HFF-Myc (cell line): ENCODE measurements at regions not wholly inside any gene's neighbourhood (a gene's known extent, or its start where the extent isn't known, plus 50 kb on each side); places are given as distances from the start of the nearest gene placed in this dataset.
"Not testable (repeated sequence)": the region's sequence is repeated elsewhere in the genome, so short reads cannot be mapped to it uniquely, and the experiment has no call there.

Experiments used
- DNase-seq: peaks from one replicate; pipeline ENCODE4 v3.0.0-alpha.2; 2011; ENCODE audit warnings: low read depth; ENCODE audit errors: extremely low read depth
- H3K4me3 ChIP-seq: replicated peaks from 2 replicates; pipeline ENCODE4 v1.5.1; 2011; ENCODE audit warnings: low read depth, mild to moderate bottlenecking, control low read depth, low read length
- TF ChIP-seq, protein P1 (sequence below): IDR thresholded peaks from 2 replicates; pipeline ENCODE4 v1.5.1; 2012; ENCODE audit warnings: mild to moderate bottlenecking, low read depth, low read length, control low read depth; ENCODE audit errors: missing control alignments

- DNase-seq = no peak
- TF ChIP-seq, protein P1, sequence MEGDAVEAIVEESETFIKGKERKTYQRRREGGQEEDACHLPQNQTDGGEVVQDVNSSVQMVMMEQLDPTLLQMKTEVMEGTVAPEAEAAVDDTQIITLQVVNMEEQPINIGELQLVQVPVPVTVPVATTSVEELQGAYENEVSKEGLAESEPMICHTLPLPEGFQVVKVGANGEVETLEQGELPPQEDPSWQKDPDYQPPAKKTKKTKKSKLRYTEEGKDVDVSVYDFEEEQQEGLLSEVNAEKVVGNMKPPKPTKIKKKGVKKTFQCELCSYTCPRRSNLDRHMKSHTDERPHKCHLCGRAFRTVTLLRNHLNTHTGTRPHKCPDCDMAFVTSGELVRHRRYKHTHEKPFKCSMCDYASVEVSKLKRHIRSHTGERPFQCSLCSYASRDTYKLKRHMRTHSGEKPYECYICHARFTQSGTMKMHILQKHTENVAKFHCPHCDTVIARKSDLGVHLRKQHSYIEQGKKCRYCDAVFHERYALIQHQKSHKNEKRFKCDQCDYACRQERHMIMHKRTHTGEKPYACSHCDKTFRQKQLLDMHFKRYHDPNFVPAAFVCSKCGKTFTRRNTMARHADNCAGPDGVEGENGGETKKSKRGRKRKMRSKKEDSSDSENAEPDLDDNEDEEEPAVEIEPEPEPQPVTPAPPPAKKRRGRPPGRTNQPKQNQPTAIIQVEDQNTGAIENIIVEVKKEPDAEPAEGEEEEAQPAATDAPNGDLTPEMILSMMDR = no peak
- no peak overlapping the region for H3K4me3 ChIP-seq
These were observed 511.7 kb upstream of the MIR17HG start for GRCh38 chr13:90835826-90836225.

DNA sequence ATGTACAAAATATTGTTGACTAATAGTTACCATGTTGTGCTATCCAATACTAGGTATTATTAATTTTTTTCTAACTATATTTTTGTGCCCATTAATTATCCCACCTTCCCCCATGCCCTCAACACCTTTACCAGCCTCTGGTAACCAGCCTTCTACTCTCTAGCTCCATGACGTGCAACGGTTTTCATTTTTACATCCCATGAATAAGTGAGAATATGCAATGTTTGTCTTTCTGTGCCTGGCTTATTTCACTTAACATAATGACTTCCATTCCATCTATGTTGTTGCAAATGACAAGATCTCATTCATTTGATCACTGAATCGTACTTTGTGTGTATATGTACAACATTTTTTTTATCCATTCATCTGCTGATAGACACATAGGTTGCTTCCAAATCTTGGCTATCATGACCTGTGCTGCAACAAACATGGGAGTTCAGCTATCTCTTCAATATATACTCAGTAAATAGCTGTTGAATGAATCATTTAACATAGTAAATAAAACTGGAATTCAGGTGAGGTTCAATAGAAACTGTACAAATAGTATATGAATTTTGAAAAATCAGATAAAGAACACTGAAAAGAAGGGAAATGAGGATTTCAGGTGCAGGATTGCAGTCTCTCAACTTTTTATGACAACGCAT is 509.0 kb upstream of the MIR17HG start:
- TF ChIP-seq, protein P1 = no peak
- DNase-seq = no peak
- H3K4me3 ChIP-seq = no peak overlapping the region

GRCh38 chr13:90839061-90839460 is 508.4 kb upstream of the MIR17HG start:
- TF ChIP-seq, protein P1 = no peak
- no peak overlapping the region for H3K4me3 ChIP-seq
- no peak for DNase-seq

GRCh38 chr13:90846936-90847335 is 500.6 kb upstream of the MIR17HG start:
- DNase-seq = no peak
- no peak overlapping the region for H3K4me3 ChIP-seq
- TF ChIP-seq, protein P1 = no peak

- H3K4me3 ChIP-seq = not testable (repeated sequence)
These were observed 493.8 kb upstream of the MIR17HG start for GRCh38 chr13:90853666-90854065.

DNA sequence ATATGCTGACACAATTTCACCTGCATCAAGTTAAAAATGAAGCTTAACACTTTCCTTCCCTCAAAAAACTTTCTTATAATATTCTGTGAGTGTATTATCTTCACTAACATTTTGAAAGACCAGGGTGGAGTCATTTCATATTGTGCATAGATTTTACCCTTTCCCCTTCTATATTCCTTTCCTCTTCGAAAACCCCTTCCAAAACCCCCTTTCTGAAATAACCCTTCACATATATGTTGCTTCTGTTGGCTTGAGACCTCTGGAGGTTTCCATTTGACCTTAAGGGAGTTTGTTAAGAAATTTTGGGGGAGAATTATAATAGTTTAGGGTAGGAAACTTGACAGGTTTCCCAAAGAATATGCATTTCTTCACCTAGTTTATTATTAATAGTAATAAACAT is 489.6 kb upstream of the MIR17HG start:
- no peak overlapping the region for H3K4me3 ChIP-seq
- DNase-seq = no peak
- TF ChIP-seq, protein P1 = no peak

More at GRCh38 chr13:90853666-90854065, 493.8 kb upstream of the MIR17HG start:
- DNase-seq = not testable (repeated sequence)

DNA sequence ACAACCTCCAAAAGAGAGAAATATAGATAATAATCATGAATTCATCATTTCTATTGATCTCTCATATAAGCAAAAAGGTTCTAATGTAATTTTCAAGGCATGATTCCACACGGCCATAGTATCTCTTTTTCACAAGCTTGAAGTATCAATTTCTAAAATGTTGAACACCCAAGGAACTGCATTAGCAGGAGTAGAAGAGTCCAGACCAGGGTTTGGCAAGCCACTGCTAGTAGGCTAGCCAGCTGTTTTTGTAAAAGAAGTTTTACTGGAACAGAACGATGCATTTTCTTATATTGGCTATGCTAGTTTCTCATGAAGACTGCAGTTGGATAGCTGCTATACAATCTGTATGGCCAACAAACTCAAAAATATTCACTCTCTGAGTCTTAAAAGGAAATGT is 481.5 kb upstream of the MIR17HG start:
- DNase-seq = no peak
- TF ChIP-seq, protein P1 = no peak
- H3K4me3 ChIP-seq = no peak overlapping the region
